HG02870 (cell line): ENCODE measurements at regions not wholly inside any gene's neighbourhood (a gene's known extent, or its start where the extent isn't known, plus 50 kb on each side); places are given as distances from the start of the nearest gene placed in this dataset.
"Not testable (repeated sequence)": the region's sequence is repeated elsewhere in the genome, so short reads cannot be mapped to it uniquely, and the experiment has no call there.

Experiments
- ATAC-seq: cut with Tn5 transposase; IDR thresholded peaks from one replicate; pipeline ENCODE4 v1.9.1; 2021; ENCODE audit warnings: mild to moderate bottlenecking, moderate library complexity; ENCODE audit not compliant: unreplicated experiment

DNA sequence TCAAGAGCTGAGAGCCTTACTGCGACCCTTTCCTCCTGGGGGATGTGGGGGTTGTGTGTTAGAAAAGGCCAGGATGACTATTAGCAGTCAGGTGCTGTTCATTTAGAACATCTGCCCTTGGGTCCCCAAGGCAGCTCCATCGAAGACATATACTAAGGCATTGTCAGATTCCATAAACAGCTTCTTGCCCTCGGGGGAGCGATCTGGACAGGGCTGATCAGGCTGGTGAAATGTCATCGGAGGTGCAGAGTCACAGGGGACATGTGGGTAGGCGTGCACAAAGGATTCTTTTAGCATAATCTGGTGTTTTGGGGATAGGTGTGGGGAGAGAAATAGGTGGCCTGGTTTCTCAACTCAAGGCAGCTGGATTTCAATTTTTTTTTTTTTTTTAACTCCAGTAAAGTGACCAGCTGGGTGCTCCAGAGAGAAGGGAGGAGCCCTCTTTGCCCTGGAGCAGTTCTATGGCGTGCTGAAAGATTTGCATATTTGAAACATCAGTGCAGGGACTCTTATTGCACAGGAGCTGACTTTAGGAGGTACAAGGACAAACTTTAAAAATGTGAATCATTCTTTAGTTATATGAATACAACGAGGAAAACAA is 160.1 kb downstream of the SUDS3 start:
- no peak for ATAC-seq

- ATAC-seq, result no peak
These were observed 161.1 kb downstream of the SUDS3 start for GRCh38 chr12:118537481-118537917.

DNA sequence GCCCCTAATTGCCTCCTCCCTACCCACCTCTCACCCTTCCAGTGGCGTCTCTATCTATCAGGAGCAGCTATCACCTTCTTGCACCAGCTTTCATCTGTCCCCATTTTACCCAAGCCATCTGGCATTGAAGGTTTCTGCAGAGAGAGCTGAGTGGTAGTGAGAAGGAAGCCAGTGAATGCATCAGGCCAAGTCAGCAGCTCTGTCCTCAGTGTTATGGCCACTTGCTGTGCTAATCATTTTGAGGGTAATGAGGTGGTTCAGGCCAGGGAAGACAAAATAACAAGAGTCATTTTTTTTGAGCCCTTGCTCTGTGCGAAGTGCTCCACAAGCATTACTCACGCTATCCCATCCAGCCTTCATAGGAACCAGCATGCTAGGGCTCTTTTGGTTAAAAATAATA is 164.7 kb downstream of the SUDS3 start:
- ATAC-seq, result no peak

DNA sequence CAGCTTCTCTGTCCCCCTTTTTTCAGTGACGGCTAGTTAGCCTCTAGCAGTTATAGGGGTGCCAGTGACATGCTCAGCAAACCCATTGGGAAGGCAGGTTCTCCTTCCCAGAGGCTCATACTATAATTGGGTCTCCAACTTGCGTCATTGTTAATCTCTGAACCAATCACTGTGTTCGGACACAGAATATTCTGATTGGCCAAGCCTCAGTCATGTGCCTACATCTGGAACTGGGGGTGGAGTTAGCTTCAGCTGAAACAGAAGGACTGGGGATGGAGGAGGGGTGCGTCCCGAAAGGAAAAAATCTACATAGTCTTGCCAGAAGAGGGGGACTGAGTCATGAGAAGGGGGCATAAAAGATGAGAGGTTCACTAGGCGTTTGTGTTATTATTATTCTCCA is 165.6 kb downstream of the SUDS3 start:
- ATAC-seq, result no peak

DNA sequence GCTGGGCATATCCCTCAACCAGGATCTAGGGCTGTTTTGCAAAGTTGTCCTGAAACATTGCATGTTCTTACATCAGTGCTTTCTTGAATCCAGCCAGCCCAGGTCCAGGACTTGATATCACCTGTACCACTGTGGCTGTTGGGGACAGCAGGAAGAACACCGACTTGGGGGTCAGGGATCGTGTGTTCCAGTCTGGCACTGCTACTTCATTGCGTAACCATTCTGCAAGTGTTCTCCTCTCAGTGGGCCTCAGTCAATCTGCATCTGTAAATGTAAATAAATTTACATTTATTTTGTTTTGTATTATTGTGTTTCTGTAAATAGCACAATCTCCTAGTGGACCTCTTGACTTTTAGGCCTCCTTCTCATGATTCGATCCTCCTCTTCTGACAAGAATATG is 167.3 kb downstream of the SUDS3 start:
- no peak for ATAC-seq

- no peak for ATAC-seq
These were observed 168.2 kb downstream of the SUDS3 start for GRCh38 chr12:118544569-118544968.

DNA sequence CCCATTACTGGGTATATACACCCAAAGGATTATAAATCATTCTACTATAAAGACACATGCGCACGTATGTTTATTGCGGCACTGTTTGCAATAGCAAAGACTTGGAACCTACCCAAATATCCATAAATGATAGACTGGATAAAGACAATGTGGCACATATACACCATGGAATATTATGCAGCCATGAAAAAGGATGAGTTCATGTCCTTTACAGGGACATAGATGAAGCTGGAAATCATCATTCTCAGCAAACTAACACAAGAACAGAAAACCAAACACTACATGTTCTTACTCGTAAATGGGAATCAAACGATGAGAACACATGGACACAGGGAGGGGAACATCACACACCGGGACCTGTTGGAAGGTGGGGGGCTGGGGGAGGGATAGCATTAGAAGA is 171.3 kb downstream of the SUDS3 start:
- ATAC-seq, result not testable (repeated sequence)

DNA sequence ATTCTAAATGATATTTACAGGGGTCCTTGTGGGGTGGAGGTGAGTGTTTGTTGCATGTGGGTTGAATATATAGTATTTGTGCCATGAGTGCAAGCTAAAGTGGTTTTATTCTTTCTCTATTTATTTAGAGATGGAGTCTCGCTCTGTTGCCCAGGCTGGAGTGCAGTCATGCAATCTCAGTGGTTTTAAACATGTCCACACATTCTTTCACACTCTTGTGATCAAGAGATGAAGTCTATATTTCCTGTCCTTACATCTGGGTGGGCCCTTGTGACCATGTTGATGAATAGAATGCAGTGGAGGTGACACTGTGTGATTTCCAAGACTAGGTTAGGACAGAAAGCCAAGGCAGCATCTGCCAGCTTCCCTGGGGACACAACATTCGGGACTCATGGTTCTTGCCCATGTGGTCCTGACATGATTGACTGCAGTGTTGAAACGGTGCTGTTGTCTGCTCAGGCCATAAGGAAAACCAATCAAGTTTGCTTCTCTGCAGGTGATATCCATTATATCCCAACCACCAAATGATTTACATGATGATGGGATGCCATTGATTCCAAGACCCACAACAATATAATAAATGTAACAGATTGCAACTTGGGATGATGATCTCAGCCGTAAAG is 172.6 kb downstream of the SUDS3 start:
- ATAC-seq, result no peak

DNA sequence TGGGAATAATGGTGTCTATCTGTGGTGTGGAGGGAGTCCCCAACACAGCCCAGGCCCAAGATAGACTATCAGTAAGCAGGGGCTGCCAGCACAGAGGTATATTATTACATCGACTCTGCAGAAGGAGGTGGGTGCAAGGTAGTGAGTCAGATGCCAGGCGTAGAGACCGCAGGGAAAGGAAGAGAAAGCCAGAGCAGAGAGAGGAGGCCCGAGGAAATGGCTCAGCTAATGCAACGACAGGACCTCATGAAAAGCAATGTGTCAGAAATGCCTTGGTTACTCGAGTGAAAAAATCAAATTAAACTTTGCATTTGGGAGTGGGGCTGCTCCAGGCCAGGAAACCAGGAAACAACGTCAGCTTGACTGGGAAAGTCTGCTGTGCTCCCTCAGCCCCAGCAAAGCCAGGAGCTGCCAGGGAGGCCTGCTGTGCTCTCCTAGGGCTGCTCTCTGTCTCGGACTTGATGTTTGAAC is 173.2 kb downstream of the SUDS3 start:
- no peak for ATAC-seq

DNA sequence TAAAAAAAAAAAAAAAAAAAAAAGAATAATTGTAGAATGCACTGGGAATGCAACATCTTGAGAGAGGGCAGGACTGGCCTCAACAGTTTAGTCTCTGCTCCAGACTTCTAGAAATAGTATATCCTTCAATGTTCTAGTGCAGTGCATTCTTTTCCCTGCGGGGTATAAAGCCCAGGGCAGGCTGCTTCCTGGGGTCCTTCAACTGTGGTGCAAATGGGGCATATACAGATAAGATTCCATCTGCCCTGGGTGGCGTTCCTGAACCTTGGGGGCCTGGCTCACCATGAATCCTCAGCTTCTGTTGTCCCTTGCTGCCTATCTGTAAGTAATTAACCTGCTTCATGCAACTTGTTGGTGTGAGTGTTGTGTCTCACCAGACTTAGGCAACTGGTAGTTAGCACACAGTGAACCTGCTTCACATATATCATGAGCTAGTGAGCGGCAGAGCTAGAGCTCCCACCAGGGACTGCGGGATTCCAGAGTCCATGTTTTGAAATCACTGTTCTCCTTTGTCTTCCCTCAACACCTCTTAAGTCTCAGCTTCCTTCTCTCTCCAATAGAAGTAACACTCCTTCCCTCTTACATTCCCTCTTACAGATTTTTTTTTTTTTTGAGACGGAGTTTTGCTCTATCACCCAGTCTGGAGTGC is 177.6 kb downstream of the SUDS3 start:
- ATAC-seq, result no peak

DNA sequence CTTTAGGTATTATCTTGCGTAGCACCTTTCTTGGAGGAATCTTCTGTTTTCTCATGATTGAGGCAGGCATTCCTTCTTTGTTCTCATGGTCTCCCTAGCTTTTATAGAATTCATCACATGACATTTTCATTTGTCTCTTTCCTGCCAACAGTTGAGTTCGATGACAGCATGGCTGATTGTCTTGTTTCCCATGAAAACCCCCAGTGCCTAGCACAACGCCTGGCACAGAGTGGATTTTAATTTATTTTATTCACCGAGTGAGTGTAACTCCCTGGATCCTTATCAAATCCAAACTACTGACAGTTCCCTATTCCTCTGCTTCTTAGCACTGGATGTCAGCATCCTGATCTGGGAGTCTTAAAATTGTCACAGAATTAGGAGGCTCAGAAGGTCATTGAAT is 182.6 kb downstream of the SUDS3 start:
- ATAC-seq, result no peak

- ATAC-seq, result no peak
These were observed 184.4 kb downstream of the SUDS3 start for GRCh38 chr12:118560733-118561132.

DNA sequence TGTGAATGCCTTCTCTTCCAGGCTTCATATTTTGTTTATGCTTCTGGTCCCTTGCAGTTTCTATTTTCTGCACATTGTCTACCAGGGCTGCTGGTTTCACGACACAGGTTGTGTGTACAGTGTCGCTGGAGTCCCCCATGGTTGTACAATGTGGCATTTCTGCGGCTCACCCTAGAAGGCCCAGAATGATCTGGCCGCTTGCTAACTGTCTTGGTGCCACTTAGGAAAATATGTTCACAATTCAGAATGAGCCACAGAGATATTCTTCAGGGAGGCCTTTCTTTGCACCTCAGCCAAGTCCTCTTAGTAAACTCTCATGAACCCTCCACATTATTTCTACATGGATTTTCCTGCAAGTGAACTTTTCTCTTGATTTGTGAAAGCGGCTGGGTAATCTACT is 195.4 kb downstream of the SUDS3 start:
- ATAC-seq, result no peak

- ATAC-seq, result no peak
These were observed 197.9 kb downstream of the SUDS3 start for GRCh38 chr12:118574288-118574687.

GRCh38 chr12:118575730-118576129 is 199.4 kb downstream of the SUDS3 start:
- no peak for ATAC-seq

DNA sequence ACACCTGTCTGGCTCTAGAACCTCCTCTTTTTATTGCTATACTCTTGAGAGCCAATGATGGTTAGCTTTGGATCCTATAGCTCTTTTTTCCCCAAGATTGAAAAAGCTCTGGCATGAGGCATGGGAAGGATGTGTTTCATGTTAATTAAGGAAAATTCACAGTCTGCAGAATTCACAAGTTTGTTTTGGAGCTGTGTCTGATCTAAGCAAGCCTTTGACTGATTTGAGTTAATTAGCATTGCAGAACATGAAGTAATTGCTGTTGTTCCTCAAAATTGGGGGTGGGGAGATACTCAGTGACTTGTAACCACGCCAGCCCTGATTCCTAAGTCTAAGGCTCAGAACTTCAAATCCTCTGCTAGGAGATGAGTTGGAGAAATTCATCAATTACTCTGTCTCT is 205.0 kb downstream of the SUDS3 start:
- ATAC-seq, result no peak

GRCh38 chr12:118582863-118583262 is 206.5 kb downstream of the SUDS3 start:
- ATAC-seq, result no peak

DNA sequence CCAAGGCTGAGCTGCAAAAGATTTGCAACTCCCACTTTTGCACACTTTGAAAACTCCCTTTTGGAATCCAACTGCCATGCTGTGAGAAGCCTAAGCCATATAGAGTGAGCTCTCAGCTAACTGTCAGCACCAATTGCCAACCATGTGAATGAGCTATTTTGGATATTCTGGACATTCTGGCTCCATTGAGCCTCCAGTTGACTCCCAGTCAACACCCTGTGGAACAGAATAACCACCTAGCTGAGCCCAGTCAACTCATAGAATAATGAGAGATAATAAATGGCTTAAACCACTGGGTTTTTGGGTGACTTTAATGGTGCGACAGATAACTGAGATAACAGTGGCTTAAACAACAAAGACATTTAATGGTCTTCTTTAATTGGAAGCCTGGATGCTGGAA is 210.1 kb downstream of the SUDS3 start:
- ATAC-seq, result no peak

- ATAC-seq, result no peak
These were observed 212.8 kb downstream of the SUDS3 start for GRCh38 chr12:118589162-118589561.

DNA sequence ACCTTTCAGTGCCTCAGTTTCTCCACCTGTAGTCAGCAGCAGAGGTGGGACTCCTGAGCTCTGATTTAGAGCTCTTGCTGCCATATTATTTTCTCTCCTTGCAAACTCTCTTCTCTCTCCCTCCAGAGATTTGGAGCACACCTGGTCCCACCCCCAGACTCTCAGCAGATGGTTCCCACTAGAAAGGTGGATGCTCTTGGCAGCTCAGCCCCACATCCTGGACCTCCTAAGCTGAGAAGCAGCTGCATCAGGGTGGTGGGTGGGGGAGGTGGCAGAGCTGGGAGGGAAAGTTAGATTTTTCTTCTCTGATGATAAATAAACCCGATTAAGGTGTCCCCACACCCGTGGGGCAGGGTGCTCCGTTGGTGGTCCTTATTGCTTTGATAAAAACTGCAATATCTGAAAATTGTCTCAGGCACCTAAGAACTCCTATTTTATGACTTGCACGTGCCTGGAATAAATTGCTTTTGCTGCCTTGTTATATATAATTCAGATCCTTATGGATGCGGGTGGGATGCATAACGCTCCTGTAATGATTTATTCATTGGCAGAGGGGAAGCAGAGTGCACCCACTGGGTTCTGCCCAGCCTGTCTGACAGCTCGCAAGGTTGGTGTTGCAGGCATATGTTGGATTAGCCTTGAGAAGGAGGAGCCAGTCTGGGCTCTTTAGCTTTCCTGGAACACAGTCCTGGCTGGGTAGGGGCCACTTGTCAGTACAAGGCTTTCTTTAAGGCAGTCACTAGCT is 214.2 kb downstream of the SUDS3 start:
- no peak for ATAC-seq

GRCh38 chr12:118603610-118604361 is 227.4 kb downstream of the SUDS3 start:
- no peak for ATAC-seq
